Suprapubic skin (tissue), 3 donors: ENCODE measurements at regions not wholly inside any gene's neighbourhood (a gene's known extent, or its start where the extent isn't known, plus 50 kb on each side); places are given as distances from the start of the nearest gene placed in this dataset.

ENCODE experiments used
- POLR2A ChIP-seq, 2 donors: fragments of 450-650 bp; IDR thresholded peaks; one replicate each; pipeline ENCODE4 v1.6.1; 2017; ENCODE audit warnings: antibody characterized with exemption in 2 of 2, mild to moderate bottlenecking in 2 of 2, moderate library complexity in 2 of 2
- TF ChIP-seq, protein P1 (sequence below), 2 donors: fragments of 200-600 bp in 1 of 2; fragments of 450-650 bp in 1 of 2; sonication (generic) in 1 of 2; IDR thresholded peaks; one replicate each; pipeline ENCODE4 v1.5.1; 2016 to 2019; ENCODE audit warnings: antibody characterized with exemption in 2 of 2, mild to moderate bottlenecking in 1 of 2, moderate library complexity in 1 of 2

GRCh38 chr4:44801384-44801783 is 75.0 kb upstream of the GNPDA2 start:
- no peak for TF ChIP-seq POLR2A (IDR thresholded peaks at IDR 0.05)
- TF ChIP-seq, protein P1, sequence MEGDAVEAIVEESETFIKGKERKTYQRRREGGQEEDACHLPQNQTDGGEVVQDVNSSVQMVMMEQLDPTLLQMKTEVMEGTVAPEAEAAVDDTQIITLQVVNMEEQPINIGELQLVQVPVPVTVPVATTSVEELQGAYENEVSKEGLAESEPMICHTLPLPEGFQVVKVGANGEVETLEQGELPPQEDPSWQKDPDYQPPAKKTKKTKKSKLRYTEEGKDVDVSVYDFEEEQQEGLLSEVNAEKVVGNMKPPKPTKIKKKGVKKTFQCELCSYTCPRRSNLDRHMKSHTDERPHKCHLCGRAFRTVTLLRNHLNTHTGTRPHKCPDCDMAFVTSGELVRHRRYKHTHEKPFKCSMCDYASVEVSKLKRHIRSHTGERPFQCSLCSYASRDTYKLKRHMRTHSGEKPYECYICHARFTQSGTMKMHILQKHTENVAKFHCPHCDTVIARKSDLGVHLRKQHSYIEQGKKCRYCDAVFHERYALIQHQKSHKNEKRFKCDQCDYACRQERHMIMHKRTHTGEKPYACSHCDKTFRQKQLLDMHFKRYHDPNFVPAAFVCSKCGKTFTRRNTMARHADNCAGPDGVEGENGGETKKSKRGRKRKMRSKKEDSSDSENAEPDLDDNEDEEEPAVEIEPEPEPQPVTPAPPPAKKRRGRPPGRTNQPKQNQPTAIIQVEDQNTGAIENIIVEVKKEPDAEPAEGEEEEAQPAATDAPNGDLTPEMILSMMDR (IDR thresholded peaks at IDR 0.05): no peak
